Kidney epithelial cell (primary cell): ENCODE measurements at regions not wholly inside any gene's neighbourhood (a gene's known extent, or its start where the extent isn't known, plus 50 kb on each side); places are given as distances from the start of the nearest gene placed in this dataset.
A peak's percentile ranks its signal among the peaks of the same experiment; 100 is the strongest.

Experiments
- DNase-seq: peaks from one replicate; pipeline ENCODE4 v3.0.0-alpha.2; 2010; ENCODE audit warnings: low read depth
- H3K27me3 ChIP-seq: 2 replicates; pipeline ENCODE4 v1.6.0; 2011; ENCODE audit warnings: low read length; ENCODE audit not compliant: control insufficient read depth, insufficient read depth
- H3K36me3 ChIP-seq: 2 replicates; pipeline ENCODE4 v1.5.1; 2011; ENCODE audit warnings: low read length; ENCODE audit not compliant: control insufficient read depth, insufficient read depth
- H3K4me3 ChIP-seq: 2 replicates; pipeline ENCODE4 v1.5.1; 2011; ENCODE audit warnings: low read depth, mild to moderate bottlenecking, control low read depth, low read length
- TF ChIP-seq, protein P1 (sequence below): IDR thresholded peaks from 2 replicates; pipeline ENCODE4 v1.5.1; 2011; ENCODE audit warnings: mild to moderate bottlenecking, moderate library complexity, low read length, control low read depth, inconsistent platforms; ENCODE audit not compliant: insufficient read depth, poor library complexity, severe bottlenecking

DNA sequence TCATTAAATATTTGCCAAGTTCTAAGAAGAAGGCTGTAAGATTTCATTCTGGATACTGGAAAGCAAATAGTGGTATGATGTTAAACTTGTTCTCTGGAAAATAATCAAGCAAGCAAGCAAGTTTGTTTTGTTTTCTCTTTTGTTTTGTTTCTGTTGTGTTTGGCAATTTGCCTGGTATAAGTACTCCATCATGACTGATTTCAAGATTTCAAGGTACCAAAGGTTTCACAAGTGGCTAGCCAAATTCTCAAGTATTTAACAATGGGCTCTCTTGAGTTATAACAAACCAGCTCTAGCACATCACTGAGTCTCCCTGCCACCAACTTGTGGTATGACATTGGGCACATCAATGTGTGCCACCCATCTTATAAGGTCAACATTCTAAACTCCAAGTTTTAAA lies 151.7 kb upstream of the IGFBP3 start:
- Histone ChIP-seq H3K27me3 (no peaks in the 10 kb centered on the region), H3K4me3 (no peak overlapping the region), H3K36me3 (no peaks in the 10 kb centered on the region)
- no peak for DNase-seq
- TF ChIP-seq, protein P1, sequence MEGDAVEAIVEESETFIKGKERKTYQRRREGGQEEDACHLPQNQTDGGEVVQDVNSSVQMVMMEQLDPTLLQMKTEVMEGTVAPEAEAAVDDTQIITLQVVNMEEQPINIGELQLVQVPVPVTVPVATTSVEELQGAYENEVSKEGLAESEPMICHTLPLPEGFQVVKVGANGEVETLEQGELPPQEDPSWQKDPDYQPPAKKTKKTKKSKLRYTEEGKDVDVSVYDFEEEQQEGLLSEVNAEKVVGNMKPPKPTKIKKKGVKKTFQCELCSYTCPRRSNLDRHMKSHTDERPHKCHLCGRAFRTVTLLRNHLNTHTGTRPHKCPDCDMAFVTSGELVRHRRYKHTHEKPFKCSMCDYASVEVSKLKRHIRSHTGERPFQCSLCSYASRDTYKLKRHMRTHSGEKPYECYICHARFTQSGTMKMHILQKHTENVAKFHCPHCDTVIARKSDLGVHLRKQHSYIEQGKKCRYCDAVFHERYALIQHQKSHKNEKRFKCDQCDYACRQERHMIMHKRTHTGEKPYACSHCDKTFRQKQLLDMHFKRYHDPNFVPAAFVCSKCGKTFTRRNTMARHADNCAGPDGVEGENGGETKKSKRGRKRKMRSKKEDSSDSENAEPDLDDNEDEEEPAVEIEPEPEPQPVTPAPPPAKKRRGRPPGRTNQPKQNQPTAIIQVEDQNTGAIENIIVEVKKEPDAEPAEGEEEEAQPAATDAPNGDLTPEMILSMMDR, result no peak

DNA sequence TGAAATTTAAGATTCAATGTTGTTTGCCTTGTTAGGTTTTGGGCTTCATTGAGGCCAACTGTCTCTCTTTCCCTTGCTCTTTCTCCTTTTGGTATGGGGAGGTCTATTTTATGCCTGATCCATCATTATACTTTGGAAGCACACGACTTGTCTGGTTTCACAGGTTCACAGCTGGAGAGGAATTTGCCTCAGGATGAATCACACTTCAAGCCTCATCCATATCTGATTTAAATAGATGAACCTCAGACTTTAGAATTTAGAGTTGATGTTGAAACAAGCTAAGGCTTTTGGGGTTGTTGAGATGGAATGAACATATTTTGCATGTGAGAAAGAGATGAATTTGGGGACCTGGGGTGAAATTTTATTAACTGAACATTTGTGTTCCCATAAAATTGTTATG lies 150.5 kb upstream of the IGFBP3 start:
- Histone ChIP-seq H3K4me3 (no peak overlapping the region), H3K36me3 (no peaks in the 10 kb centered on the region), H3K27me3 (no peaks in the 10 kb centered on the region)
- TF ChIP-seq, protein P1, result no peak
- DNase-seq, result peak; percentile 14

DNA sequence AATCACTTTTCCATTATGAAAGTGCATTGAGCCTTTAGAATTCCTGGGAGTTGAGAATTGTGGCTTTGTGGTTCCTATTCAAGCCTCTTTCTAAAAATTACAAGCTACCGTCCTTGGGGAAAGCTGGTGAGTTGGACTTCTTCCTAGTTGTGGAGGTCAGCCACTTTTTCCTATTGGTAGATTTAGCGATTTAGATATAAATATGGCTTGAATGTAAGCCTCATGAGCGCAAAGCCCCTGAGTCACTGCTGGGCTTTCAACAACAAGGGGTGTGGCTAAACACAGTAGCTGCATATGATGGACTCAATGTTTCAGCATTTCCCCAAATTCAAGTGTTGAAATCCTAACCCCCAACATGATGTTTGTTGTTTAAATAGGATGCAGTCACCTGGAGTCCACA lies 150.0 kb upstream of the IGFBP3 start:
- H3K27me3 ChIP-seq, result no peaks in the 10 kb centered on the region
- no peak overlapping the region for H3K4me3 ChIP-seq
- no peak for DNase-seq
- H3K36me3 ChIP-seq, result no peaks in the 10 kb centered on the region
- TF ChIP-seq, protein P1, result no peak

DNA sequence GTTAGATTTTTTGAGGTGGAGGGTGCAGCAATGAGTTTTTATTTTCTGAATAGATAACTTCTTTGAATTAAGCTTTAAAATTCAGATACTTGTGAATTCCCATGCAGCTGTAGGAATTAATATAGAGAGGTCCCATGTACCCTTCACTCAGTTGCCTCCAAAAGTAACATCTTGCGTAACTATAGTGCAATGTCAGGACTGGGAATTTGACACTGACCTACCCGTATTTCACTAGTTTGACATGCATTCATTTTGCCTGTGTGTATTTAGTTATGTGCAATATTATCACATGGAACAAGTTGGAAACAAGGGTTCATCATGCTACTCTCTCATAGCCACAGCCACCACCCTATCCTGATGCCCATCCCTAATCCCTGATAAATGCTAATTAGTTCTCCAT lies 147.1 kb upstream of the IGFBP3 start:
- H3K36me3 ChIP-seq, result no peaks in the 10 kb centered on the region
- no peak overlapping the region for H3K4me3 ChIP-seq
- no peak for DNase-seq
- H3K27me3 ChIP-seq, result no peaks in the 10 kb centered on the region
- TF ChIP-seq, protein P1, result no peak

DNA sequence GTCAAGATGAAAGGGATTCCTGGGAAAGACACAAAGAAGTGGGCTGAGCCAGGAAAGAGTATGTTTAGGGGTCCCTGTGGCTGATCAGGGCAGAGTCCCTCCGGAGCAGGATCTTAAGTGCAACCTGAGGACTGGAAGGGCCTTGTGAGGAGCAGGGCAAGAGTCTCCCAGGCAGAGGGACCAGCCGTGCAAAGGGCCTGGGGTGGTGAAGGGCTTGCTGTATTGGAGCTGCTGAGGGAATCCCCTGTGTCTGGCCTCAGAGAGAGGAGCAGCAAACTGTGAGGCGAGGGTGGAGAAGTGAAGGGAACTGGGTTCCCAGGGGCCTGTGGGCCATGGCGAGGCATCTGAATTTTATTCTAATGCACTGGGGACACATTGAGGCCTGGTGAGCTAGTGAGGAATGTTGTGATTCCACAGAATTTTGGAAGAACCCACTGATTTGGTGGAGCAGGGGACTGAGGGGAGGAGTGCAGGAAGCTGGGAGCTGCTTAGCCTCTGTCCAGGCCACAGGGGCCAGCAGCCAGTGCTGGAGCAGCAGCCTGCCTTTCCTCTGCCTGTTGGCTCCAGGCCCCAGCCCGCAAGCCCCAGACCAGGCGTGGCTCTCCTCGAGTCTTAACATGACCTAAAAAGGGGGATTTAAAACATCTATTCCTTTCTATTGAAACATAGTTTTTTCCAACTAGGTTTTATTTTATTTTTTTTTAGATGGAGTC lies 138.4 kb upstream of the IGFBP3 start:
- no peak overlapping the region for H3K4me3 ChIP-seq
- no peaks in the 10 kb centered on the region for H3K36me3 ChIP-seq
- TF ChIP-seq, protein P1, result no peak
- DNase-seq, result no peak
- H3K27me3 ChIP-seq, result no peaks in the 10 kb centered on the region
